CD4-positive, alpha-beta T cell treated with Interleukin-12 subunit alpha and Interleukin-12 subunit beta, for 1 hour (primary cell): ENCODE measurements at regions not wholly inside any gene's neighbourhood (a gene's known extent, or its start where the extent isn't known, plus 50 kb on each side); places are given as distances from the start of the nearest gene placed in this dataset.
A peak's percentile ranks its signal among the peaks of the same experiment; 100 is the strongest.

Experiments used
- DNase-seq: peaks from one replicate; pipeline ENCODE4 v3.0.0-alpha.2; 2020

- no peak for DNase-seq
Measured at GRCh38 chr7:130931423-130931822, 197.4 kb upstream of the KLF14 start.

- no peak for DNase-seq
Measured at GRCh38 chr7:130932088-130932487, 198.1 kb upstream of the KLF14 start.

- DNase-seq: no peak
Measured at GRCh38 chr7:130932667-130933432, 198.8 kb upstream of the KLF14 start.

GRCh38 chr7:130933919-130934318, 199.9 kb upstream of the KLF14 start:
- DNase-seq: no peak

- no peak for DNase-seq
Measured at GRCh38 chr7:130935564-130936157, 201.7 kb upstream of the KLF14 start.

- no peak for DNase-seq
Measured at GRCh38 chr7:130936202-130936931, 202.4 kb upstream of the KLF14 start.

GRCh38 chr7:130937016-130937415, 203.0 kb upstream of the KLF14 start:
- no peak for DNase-seq

GRCh38 chr7:130937830-130938229, 203.8 kb upstream of the KLF14 start:
- DNase-seq: no peak

GRCh38 chr7:130938661-130939060, 204.7 kb upstream of the KLF14 start:
- peak; percentile 86 for DNase-seq

GRCh38 chr7:130939321-130940095, 205.5 kb upstream of the KLF14 start:
- no peak for DNase-seq

- no peak for DNase-seq
Measured at GRCh38 chr7:130940326-130940725, 206.3 kb upstream of the KLF14 start.

- DNase-seq: no peak
Measured at GRCh38 chr7:130940907-130941306, 206.9 kb upstream of the KLF14 start.

- DNase-seq: peak; percentile 82
Measured at GRCh38 chr7:130941322-130942210, 207.6 kb upstream of the KLF14 start.

- peak; percentile 88 for DNase-seq
Measured at GRCh38 chr7:130942211-130942964, 208.4 kb upstream of the KLF14 start.

GRCh38 chr7:130943336-130943901, 209.4 kb upstream of the KLF14 start:
- peak; percentile 72 for DNase-seq

- no peak for DNase-seq
Measured at GRCh38 chr7:130943981-130944380, 210.0 kb upstream of the KLF14 start.

GRCh38 chr7:130944997-130945396, 211.0 kb upstream of the KLF14 start:
- DNase-seq: no peak

- DNase-seq: peak; percentile 64
Measured at GRCh38 chr7:130945411-130945811, 211.4 kb upstream of the KLF14 start.

GRCh38 chr7:130946114-130946513, 212.1 kb upstream of the KLF14 start:
- peak; percentile 3 for DNase-seq

GRCh38 chr7:130947792-130948580, 214.0 kb upstream of the KLF14 start:
- DNase-seq: peak; percentile 65
